K562 (cell line): ENCODE measurements at regions not wholly inside any gene's neighbourhood (a gene's known extent, or its start where the extent isn't known, plus 50 kb on each side); places are given as distances from the start of the nearest gene placed in this dataset.

Experiments
- CBX5 ChIP-seq: IDR thresholded peaks from 2 replicates; pipeline ENCODE4 v1.6.1; 2014; ENCODE audit warnings: low read depth, borderline replicate concordance
- E2F3 ChIP-seq: fragments of 250-450 bp; sonication (Bioruptor Pico); IDR thresholded peaks from 2 replicates; pipeline ENCODE4 v1.4.0; 2020; ENCODE audit warnings: mild to moderate bottlenecking
- GATAD2B ChIP-seq: fragments of 450-650 bp; IDR thresholded peaks from 2 replicates; pipeline ENCODE4 v1.6.1; 2017; ENCODE audit warnings: mild to moderate bottlenecking, borderline replicate concordance
- HDAC6 ChIP-seq: IDR thresholded peaks from 2 replicates; pipeline ENCODE4 v1.6.1; 2012; ENCODE audit warnings: low read depth, mild to moderate bottlenecking, control low read depth, inconsistent platforms, low read length, moderate library complexity
- KDM4B ChIP-seq, 2 experiments: fragments of 450-650 bp in 1 of 2; sonication (generic) in 1 of 2; IDR thresholded peaks; 2 replicates each; pipeline ENCODE4 v1.6.1; 2016 to 2017; ENCODE audit warnings: borderline replicate concordance in 2 of 2, antibody characterized with exemption in 1 of 2, low read depth in 1 of 2, mild to moderate bottlenecking in 1 of 2
- NR2F6 ChIP-seq: fragments of 450-650 bp; formaldehyde crosslinking; IDR thresholded peaks from 2 replicates; pipeline ENCODE4 v1.4.0; 2020; ENCODE audit warnings: mild to moderate bottlenecking
- POLR2AphosphoS5 ChIP-seq: IDR thresholded peaks from 2 replicates; pipeline ENCODE4 v1.6.1; 2011; ENCODE audit warnings: mild to moderate bottlenecking, low read depth, low read length, moderate library complexity; ENCODE audit not compliant: control insufficient read depth, insufficient read depth
- SMAD3 ChIP-seq: fragments of 450-650 bp; formaldehyde crosslinking; conservative IDR thresholded peaks from 2 replicates; pipeline ENCODE4 v1.4.0; 2020; ENCODE audit warnings: mild to moderate bottlenecking
- SNRNP70 ChIP-seq: fragments of 200-400 bp; formaldehyde crosslinking; optimal IDR thresholded peaks from 2 replicates; pipeline ENCODE3; 2017; ENCODE audit warnings: low read depth, low read length
- XRCC5 ChIP-seq: fragments of 200-400 bp; formaldehyde crosslinking; IDR thresholded peaks from 2 replicates; pipeline ENCODE4 v1.6.1; 2017; ENCODE audit warnings: low read depth, mild to moderate bottlenecking, low read length
- ZFP30 ChIP-seq: fragments of 250-450 bp; sonication (Bioruptor Pico); IDR thresholded peaks from 2 replicates; pipeline ENCODE4 v1.8.0; 2022; ENCODE audit warnings: moderate library complexity, mild to moderate bottlenecking, inconsistent platforms, borderline replicate concordance
- ZKSCAN3 ChIP-seq: fragments of 250-450 bp; sonication (Bioruptor Pico); IDR thresholded peaks from 2 replicates; pipeline ENCODE4 v1.4.0; 2020
- ZNF707 ChIP-seq: fragments of 250-450 bp; sonication (Bioruptor Pico); conservative IDR thresholded peaks from 2 replicates; pipeline ENCODE4 v1.8.0; 2022; ENCODE audit warnings: inconsistent platforms, mild to moderate bottlenecking, moderate library complexity
- TF ChIP-seq, protein P1 (sequence below): sonication (generic); formaldehyde crosslinking; IDR thresholded peaks from 2 replicates; pipeline ENCODE4 v1.8.1; 2023; ENCODE audit warnings: mild to moderate bottlenecking, missing genetic modification reagents
- TF ChIP-seq, protein P2 (sequence below): sonication (generic); formaldehyde crosslinking; IDR thresholded peaks from 2 replicates; pipeline ENCODE4 v1.8.0; 2023; ENCODE audit warnings: missing genetic modification reagents, mild to moderate bottlenecking, borderline replicate concordance
- TF ChIP-seq, protein P3 (sequence below): fragments of 450-650 bp; IDR thresholded peaks from 2 replicates; pipeline ENCODE4 v1.6.1; 2016; ENCODE audit warnings: mild to moderate bottlenecking

DNA sequence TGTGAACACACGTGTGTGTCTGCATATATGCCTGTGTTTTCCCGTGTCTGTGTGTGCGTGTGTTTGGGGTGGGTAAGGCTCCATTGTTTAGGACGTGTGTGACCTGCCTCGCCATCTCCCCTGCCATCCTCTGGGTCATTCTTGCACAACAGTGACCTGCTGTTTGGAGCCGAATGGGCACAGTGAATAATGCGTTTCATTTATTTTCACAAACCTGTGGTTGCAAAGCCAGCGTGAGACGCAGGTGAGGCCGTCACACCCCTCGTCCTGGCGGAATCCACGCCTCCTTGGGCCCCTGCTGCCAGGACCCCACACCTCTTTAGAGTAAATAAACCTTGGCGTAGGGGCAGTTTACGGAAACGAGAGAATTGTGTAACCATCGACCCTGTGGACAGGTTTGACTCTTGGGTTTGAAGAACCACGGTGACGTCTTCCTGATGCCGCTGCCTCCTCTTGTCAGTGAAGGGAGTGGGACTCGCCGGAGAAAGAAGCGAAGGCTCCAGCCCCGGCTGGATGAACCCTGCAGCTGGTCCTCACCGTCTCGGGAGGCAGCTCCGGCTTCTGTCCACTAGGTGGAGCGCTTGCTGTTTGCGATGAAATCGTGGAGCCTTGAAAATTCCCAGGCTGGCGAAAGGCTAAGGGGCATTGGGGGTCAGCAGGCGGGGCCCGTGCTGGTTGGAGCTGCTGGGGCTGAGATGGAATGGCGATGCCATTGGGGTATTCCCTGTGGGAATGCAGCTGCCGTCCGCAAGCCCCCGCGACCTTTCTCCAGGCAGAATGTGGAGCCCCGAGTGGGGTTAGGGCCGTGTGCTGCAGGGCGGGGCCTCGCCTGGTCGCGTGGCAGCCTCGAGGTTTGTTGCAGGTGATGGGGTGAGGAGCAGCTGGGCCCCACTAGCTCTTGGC lies 81.1 kb downstream of the RTP5 start (continued):
- TF ChIP-seq SNRNP70, result no peak
- no peak for TF ChIP-seq ZKSCAN3 (CRISPR knock-in tag)
- no peak for TF ChIP-seq HDAC6
- no peak for TF ChIP-seq CBX5
- 0 out of 2 replicates have a peak, but pooled peaks have one; percentile 31 for TF ChIP-seq XRCC5
- TF ChIP-seq ZNF707, result no peak
- no peak for TF ChIP-seq POLR2AphosphoS5
- TF ChIP-seq, protein P1, sequence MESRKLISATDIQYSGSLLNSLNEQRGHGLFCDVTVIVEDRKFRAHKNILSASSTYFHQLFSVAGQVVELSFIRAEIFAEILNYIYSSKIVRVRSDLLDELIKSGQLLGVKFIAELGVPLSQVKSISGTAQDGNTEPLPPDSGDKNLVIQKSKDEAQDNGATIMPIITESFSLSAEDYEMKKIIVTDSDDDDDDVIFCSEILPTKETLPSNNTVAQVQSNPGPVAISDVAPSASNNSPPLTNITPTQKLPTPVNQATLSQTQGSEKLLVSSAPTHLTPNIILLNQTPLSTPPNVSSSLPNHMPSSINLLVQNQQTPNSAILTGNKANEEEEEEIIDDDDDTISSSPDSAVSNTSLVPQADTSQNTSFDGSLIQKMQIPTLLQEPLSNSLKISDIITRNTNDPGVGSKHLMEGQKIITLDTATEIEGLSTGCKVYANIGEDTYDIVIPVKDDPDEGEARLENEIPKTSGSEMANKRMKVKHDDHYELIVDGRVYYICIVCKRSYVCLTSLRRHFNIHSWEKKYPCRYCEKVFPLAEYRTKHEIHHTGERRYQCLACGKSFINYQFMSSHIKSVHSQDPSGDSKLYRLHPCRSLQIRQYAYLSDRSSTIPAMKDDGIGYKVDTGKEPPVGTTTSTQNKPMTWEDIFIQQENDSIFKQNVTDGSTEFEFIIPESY, result 0 out of 2 replicates have a peak, but pooled peaks have one; percentile 40
- TF ChIP-seq GATAD2B, result no peak
- TF ChIP-seq, protein P2, sequence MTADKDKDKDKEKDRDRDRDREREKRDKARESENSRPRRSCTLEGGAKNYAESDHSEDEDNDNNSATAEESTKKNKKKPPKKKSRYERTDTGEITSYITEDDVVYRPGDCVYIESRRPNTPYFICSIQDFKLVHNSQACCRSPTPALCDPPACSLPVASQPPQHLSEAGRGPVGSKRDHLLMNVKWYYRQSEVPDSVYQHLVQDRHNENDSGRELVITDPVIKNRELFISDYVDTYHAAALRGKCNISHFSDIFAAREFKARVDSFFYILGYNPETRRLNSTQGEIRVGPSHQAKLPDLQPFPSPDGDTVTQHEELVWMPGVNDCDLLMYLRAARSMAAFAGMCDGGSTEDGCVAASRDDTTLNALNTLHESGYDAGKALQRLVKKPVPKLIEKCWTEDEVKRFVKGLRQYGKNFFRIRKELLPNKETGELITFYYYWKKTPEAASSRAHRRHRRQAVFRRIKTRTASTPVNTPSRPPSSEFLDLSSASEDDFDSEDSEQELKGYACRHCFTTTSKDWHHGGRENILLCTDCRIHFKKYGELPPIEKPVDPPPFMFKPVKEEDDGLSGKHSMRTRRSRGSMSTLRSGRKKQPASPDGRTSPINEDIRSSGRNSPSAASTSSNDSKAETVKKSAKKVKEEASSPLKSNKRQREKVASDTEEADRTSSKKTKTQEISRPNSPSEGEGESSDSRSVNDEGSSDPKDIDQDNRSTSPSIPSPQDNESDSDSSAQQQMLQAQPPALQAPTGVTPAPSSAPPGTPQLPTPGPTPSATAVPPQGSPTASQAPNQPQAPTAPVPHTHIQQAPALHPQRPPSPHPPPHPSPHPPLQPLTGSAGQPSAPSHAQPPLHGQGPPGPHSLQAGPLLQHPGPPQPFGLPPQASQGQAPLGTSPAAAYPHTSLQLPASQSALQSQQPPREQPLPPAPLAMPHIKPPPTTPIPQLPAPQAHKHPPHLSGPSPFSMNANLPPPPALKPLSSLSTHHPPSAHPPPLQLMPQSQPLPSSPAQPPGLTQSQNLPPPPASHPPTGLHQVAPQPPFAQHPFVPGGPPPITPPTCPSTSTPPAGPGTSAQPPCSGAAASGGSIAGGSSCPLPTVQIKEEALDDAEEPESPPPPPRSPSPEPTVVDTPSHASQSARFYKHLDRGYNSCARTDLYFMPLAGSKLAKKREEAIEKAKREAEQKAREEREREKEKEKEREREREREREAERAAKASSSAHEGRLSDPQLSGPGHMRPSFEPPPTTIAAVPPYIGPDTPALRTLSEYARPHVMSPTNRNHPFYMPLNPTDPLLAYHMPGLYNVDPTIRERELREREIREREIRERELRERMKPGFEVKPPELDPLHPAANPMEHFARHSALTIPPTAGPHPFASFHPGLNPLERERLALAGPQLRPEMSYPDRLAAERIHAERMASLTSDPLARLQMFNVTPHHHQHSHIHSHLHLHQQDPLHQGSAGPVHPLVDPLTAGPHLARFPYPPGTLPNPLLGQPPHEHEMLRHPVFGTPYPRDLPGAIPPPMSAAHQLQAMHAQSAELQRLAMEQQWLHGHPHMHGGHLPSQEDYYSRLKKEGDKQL, result no peak
- no peak for TF ChIP-seq KDM4B (IDR thresholded peaks at IDR 0.05; ENCODE audit: borderline replicate concordance in 2 of 2, low read depth in 1 of 2)
- TF ChIP-seq ZFP30 (CRISPR knock-in tag), result no peak
- TF ChIP-seq, protein P3, sequence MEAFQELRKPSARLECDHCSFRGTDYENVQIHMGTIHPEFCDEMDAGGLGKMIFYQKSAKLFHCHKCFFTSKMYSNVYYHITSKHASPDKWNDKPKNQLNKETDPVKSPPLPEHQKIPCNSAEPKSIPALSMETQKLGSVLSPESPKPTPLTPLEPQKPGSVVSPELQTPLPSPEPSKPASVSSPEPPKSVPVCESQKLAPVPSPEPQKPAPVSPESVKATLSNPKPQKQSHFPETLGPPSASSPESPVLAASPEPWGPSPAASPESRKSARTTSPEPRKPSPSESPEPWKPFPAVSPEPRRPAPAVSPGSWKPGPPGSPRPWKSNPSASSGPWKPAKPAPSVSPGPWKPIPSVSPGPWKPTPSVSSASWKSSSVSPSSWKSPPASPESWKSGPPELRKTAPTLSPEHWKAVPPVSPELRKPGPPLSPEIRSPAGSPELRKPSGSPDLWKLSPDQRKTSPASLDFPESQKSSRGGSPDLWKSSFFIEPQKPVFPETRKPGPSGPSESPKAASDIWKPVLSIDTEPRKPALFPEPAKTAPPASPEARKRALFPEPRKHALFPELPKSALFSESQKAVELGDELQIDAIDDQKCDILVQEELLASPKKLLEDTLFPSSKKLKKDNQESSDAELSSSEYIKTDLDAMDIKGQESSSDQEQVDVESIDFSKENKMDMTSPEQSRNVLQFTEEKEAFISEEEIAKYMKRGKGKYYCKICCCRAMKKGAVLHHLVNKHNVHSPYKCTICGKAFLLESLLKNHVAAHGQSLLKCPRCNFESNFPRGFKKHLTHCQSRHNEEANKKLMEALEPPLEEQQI, result no peak
- TF ChIP-seq E2F3 (CRISPR knock-in tag), result no peak
- TF ChIP-seq NR2F6 (CRISPR knock-in tag), result no peak
- TF ChIP-seq SMAD3, result no peak
